Stimulated activated CD4-positive, alpha-beta T cell treated with anti-CD3 and anti-CD28 coated beads, TNF-alpha, amount 100 ng/mL, for 1 hour (primary cell): ENCODE measurements at regions not wholly inside any gene's neighbourhood (a gene's known extent, or its start where the extent isn't known, plus 50 kb on each side); places are given as distances from the start of the nearest gene placed in this dataset.
"Not testable (repeated sequence)": the region's sequence is repeated elsewhere in the genome, so short reads cannot be mapped to it uniquely, and the experiment has no call there.

Experiments
- DNase-seq, 3 donors: peaks; one replicate each; pipeline ENCODE4 v3.0.0-alpha.2; 2020; ENCODE audit warnings: low read depth in 3 of 3, low spot score in 1 of 3

DNA sequence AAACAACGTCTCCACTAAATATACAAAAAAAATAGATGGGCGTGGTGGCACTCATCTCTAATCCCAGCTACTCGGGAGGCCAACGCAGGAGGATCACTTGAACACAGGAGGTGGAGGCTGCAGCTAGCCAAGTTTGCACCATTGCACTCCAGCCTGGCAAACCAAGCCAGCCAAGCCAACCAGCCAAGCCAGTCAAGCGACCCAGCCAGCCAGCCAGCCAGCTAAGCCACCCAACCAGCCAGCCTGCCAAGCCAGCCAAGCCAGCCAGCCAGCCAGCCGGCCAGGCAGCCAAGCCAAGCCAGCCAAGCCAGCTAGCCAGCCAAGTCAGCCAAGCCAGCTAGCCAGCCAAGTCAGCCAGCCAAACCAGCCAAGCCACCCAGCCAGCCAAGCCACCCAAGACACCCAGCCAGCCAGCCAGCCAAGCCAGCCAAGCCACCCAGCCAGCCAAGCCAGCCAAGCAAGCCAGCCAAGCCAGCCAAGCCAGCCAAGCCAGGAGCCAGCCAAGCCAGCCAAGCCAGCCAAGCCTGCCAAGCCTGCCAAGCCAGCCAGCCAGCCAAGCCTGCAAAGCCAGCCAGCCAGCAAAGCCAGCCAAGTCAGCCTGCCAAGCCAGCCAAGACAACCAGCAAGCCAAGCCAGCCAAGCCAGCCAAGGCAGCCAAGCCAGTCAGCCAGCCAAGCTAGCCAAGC is 342.2 kb upstream of the PLGLB2 start:
- not testable (repeated sequence) for DNase-seq

DNA sequence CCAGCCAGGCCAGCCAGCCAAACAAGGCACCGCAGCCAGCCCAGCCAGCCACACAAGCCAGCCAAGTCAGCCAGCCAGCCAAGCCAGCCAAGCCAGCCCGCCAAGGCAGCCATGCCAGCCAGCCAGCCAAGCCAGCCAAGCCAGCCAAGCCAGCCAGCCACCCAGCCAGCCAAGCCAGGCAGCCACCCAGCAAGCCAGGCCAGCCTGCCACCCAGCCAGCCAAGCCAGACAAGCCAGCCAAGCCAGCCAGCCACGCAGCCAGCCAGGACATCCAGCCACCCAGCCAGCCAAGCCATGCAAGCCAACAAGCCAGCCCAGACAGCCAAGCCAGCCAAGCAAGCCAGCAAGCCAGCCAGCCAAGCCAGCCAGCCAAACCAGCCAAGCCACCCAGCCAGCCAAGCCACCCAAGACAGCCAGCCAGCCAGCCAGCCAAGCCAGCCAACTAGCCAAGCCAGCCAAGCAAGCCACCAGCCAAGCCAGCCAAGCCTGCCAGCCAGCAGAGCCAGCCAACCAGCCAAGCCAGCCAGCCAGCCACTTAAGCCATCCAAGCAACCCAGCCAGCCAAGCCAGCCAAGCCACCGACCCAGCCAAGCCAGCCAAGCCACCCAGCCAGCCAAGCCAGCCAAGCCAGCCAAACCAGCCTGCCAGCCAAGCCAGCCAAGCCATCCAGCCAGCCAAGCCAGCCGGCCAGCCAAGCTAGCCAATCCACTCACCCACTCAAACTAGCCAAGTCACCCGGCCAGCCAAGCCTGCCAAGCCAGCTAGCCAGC is 341.3 kb upstream of the PLGLB2 start:
- DNase-seq, result not testable (repeated sequence)

- DNase-seq, result not testable (repeated sequence)
These were observed 338.3 kb upstream of the PLGLB2 start for GRCh38 chr2:87409601-87410000.

- DNase-seq, result not testable (repeated sequence)
These were observed 337.5 kb upstream of the PLGLB2 start for GRCh38 chr2:87410371-87410770.

DNA sequence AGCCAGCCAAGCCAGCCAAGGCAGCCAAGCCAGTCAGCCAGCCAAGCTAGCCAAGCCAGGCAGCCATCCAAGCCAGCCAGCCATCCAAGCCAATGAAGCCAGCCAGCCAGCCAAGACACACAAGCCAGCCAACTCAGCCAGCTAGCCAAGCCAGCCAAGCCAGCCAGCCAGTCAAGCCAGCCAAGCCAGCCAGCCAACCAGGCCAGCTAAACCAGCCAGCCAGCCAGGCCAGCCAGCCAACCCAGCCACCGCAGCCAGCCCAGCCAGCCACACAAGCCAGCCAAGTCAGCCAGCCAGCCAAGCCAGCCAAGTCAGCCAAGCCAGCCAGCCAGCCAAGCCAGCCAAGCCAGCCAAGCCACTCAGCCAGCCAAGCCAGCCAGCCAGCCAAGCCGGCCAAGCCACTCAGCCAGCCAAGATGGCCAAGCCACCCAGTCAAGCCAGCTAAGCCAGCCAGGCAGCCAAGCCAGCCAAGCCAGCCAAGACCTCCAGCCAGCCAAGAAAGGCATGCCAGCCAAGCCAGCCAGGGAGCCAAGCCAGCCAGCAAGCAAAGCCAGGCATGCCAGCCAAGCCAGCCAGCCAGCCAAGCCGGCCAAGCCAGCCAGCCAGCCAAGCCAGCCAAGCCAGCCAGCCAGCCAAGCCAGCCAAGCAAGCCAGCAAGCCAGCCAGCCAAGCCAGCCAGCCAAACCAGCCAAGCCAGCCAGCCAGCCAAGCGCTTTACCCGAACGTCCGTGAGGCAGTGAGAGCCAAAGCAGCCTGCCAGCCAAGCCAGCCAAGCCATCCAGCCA is 335.7 kb upstream of the PLGLB2 start:
- DNase-seq, result not testable (repeated sequence)

DNA sequence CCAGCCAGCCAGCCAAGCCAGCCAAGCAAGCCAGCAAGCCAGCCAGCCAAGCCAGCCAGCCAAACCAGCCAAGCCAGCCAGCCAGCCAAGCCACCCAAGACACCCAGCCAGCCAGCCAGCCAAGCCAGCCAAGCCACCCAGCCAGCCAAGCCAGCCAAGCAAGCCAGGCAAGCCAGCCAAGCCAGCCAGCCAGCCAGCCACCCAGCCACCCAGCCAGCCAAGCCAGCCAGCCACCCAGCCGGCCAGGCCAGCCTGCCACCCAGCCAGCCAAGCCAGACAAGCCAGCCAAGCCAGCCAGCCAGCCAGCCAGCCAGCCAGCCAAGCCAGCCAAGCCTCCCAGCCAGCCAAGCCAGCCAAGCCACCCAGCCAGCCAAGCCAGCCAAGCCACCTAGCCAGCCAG is 333.6 kb upstream of the PLGLB2 start:
- DNase-seq, result not testable (repeated sequence)

DNA sequence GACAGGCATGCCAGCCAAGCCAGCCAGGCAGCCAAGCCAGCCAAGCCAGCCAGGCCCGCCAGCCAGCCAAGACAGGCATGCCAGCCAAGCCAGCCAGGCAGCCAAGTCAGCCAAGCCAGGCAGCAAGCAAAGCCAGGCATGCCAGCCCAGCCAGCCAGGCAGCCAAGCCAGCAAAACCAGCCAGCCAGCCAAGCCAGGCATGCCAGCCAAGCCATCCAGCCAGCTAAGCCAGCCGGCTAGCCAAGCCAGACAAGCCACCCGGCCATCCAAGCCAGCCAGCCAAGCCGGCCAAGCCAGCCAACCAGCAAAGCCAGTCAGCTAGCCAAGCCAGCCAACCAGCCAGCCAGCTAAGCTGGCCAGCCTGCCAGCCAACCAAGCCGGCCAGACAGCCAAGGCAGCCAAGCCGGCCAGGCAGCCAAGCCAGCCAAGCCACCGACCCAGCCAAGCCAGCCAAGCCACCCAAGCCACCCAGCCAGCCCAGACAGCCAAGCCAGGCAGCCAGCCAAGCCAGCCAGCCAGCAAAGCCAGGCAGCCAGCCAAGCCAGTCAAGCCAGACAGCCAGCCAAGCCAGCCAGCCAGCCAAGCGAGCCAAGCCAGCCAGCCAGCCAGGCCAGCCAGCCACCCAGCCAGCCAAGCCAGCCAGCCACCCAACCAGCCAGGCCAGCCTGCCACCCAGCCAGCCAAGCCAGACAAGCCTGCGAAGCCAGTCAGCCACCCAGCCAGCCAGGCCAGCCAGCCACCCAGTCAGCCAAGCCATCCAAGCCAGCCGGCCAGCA is 332.9 kb upstream of the PLGLB2 start:
- DNase-seq, result not testable (repeated sequence)

DNA sequence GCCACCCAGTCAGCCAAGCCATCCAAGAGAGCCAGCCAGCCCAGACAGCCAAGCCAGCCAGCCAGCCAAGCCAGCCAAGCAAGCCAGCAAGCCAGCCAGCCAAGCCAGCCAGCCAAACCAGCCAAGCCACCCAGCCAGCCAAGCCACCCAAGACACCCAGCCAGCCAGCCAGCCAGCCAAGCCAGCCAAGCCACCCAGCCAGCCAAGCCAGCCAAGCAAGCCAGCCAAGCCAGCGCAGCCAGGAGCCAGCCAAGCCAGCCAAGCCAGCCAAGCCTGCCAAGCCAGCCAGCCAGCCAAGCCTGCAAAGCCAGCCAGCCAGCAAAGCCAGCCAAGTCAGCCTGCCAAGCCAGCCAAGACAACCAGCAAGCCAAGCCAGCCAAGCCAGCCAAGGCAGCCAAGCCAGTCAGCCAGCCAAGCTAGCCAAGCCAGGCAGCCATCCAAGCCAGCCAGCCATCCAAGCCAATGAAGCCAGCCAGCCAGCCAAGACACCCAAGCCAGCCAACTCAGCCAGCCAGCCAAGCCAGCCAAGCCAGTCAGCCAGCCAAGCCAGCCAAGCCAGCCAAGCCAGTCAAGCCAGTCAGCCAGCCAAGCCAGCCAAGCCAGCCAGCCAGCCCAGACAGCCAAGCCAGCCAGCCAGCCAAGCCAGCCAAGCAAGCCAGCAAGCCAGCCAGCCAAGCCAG is 332.2 kb upstream of the PLGLB2 start:
- DNase-seq, result not testable (repeated sequence)

DNA sequence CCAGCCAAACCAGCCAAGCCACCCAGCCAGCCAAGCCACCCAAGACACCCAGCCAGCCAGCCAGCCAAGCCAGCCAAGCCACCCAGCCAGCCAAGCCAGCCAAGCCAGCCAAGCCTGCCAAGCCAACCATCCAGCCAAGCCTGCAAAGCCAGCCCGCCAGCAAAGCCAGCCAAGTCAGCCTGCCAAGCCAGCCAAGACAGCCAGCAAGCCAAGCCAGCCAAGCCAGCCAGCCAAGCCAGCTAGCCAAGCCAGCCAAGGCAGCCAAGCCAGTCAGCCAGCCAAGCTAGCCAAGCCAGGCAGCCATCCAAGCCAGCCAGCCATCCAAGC is 331.7 kb upstream of the PLGLB2 start:
- DNase-seq, result not testable (repeated sequence)

DNA sequence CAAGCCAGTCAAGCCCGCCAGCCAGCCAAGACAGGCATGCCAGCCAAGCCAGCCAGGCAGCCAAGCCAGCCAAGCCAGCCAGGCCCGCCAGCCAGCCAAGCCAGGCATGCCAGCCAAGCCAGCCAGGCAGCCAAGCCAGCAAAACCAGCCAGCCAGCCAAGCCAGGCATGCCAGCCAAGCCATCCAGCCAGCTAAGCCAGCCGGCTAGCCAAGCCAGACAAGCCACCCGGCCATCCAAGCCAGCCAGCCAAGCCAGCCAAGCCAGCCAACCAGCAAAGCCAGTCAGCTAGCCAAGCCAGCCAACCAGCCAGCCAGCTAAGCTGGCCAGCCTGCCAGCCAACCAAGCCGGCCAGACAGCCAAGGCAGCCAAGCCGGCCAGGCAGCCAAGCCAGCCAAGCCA is 330.7 kb upstream of the PLGLB2 start:
- not testable (repeated sequence) for DNase-seq

GRCh38 chr2:87417742-87418567 is 329.9 kb upstream of the PLGLB2 start:
- DNase-seq, result not testable (repeated sequence)

DNA sequence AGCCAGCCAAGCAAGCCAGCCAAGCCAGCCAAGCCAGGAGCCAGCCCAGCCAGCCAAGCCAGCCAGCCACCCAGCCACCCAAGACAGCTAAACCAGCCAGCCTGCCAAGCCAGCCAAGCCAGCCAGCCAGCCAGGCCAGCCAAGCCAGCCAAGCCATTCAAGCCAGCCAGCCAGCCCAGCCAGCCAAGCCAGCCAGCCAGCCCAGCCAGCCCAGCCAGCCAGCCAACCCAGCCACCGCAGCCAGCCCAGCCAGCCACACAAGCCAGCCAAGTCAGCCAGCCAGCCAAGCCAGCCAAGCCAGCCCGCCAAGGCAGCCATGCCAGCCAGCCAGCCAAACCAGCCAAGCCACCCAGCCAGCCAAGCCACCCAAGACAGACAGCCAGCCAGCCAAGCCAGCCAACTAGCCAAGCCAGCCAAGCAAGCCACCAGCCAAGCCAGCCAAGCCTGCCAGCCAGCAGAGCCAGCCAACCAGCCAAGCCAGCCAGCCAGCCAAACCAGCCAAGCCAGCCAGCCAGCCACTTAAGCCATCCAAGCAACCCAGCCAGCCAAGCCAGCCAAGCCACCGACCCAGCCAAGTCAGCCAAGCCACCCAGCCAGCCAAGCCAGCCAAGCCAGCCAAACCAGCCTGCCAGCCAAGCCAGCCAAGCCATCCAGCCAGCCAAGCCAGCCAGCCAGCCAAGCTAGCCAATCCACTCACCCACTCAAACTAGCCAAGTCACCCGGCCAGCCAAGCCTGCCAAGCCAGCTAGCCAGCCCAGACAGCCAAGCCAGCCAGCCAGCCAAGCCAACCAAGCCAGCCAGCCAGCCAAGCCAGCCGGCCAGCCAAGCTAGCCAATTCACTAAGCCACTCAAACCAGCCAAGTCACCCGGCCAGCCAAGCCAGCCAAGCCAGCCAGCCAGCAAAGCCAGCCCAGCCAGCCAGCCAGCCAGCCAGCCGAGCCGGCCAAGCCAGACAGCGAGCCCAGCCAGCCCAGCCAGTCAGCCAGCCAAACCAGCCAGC is 328.8 kb upstream of the PLGLB2 start:
- not testable (repeated sequence) for DNase-seq

DNA sequence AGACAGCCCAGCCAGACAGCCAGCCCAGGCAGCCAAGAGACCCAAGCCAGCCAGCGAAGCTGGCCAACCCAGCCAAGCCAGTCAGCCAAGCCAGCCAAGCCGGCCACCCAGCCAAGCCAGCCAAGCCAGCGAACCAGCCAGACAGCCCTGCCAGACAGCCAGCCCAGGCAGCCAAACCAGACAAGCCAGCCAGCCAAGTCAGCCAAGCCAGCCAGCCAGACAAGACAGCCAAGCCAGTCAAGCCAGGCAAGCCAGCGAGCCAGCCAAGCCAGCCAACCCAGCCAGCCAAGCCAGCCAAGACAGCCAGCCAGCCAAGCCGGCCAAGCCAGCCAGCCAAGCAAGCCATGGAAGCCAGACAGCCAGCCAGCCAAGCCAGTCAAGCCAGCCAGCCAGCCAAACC is 327.9 kb upstream of the PLGLB2 start:
- DNase-seq, result not testable (repeated sequence)

GRCh38 chr2:87420954-87421353 is 326.9 kb upstream of the PLGLB2 start:
- not testable (repeated sequence) for DNase-seq

- DNase-seq, result not testable (repeated sequence)
These were observed 323.8 kb upstream of the PLGLB2 start for GRCh38 chr2:87423796-87424762.

DNA sequence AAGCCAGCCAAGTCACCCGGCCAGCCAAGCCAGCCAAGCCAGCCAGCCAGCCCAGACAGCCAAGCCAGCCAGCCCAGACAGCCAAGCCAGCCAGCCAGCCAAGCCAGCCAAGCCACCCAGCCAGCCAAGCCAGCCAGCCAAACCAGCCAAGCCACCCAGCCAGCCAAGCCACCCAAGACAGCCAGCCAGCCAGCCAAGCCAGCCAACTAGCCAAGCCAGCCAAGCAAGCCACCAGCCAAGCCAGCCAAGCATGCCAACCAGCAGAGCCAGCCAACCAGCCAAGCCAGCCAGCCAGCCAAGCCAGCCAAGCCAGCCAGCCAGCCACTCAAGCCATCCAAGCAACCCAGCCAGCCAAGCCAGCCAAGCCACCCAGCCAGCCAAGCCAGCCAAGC is 323.1 kb upstream of the PLGLB2 start:
- DNase-seq, result not testable (repeated sequence)

- DNase-seq, result not testable (repeated sequence)
These were observed 322.7 kb upstream of the PLGLB2 start for GRCh38 chr2:87425191-87425590.
